Body of pancreas (tissue), 4 donors: ENCODE measurements at regions not wholly inside any gene's neighbourhood (a gene's known extent, or its start where the extent isn't known, plus 50 kb on each side); places are given as distances from the start of the nearest gene placed in this dataset.

Experiments used
- ATAC-seq: fragments of 150-250 bp; one replicate; pipeline ENCODE4 v1.9.1; 2016
- DNase-seq, 4 donors: peaks; one replicate each; pipeline ENCODE4 v3.0.0-alpha.2; 2019
- H3K27ac ChIP-seq, 4 donors: fragments of 200-600 bp; sonication (generic); 1 replicate in 3 of 4; 2 replicates in 1 of 4; pipeline versions ENCODE4 v1.5.1 to v1.6.1; 2016 to 2019; ENCODE audit warnings: mild to moderate bottlenecking in 1 of 4, mixed read lengths in 1 of 4, moderate library complexity in 1 of 4
- H3K27me3 ChIP-seq, 2 donors: fragments of 200-600 bp; sonication (generic); one replicate each; pipeline ENCODE4 v1.6.0; 2016; ENCODE audit warnings: mild to moderate bottlenecking in 1 of 2
- H3K36me3 ChIP-seq, 2 donors: fragments of 200-600 bp; sonication (generic); replicated peaks in 1 of 2; 2 replicates each; pipeline ENCODE4 v1.5.1; 2016; ENCODE audit warnings: low read depth in 2 of 2; ENCODE audit not compliant: insufficient read depth in 1 of 2
- H3K4me1 ChIP-seq: fragments of 200-600 bp; sonication (generic); one replicate; pipeline ENCODE4 v1.6.0; 2016
- H3K4me3 ChIP-seq, 2 donors: fragments of 200-600 bp; sonication (generic); 1 replicate in 1 of 2; 2 replicates in 1 of 2; pipeline ENCODE4 v1.5.1; 2016 to 2019
- H3K9me3 ChIP-seq, 3 donors: fragments of 200-600 bp; sonication (generic); 1 replicate in 2 of 3; 2 replicates in 1 of 3; pipeline ENCODE4 v1.5.1; 2016
- CTCF ChIP-seq, 7 experiments: fragments of 450-650 bp in 4 of 7; fragments of 200-600 bp in 3 of 7; sonication (generic) in 3 of 7; IDR thresholded peaks; one replicate each; pipeline ENCODE4 v1.5.1; 2016 to 2019; ENCODE audit warnings: antibody characterized with exemption in 7 of 7
- POLR2A ChIP-seq, 3 donors: fragments of 450-650 bp; IDR thresholded peaks; one replicate each; pipeline ENCODE4 v1.6.1; 2016; ENCODE audit warnings: antibody characterized with exemption in 3 of 3, mild to moderate bottlenecking in 2 of 3
- WGBS, 2 donors: methylation state at CpG; one replicate each; pipeline ENCODE4 v1.1.5; 2017; 5-methylcytosine and 5-hydroxymethylcytosine counted together
- intact Hi-C: fragments of 100-400 bp; cut with DNase I; formaldehyde crosslinking; loops from one replicate; pipeline ENCODE4 v1.15.1; 2023

- ATAC-seq = no peak
- TF ChIP-seq POLR2A (IDR thresholded peaks at IDR 0.05) = no peak
- TF ChIP-seq CTCF (IDR thresholded peaks at IDR 0.05) = no peak
- no peak overlapping the region for H3K27ac ChIP-seq
- H3K4me3 ChIP-seq = no peak overlapping the region
- H3K27me3 ChIP-seq = no peaks in the 10 kb centered on the region
- WGBS, 2 donors = 67 to 72% methylated on average over 11 of the region's 11 CpGs
- DNase-seq = no peak
- intact Hi-C loops = no loop called here
- H3K4me1 ChIP-seq = no peaks in the 10 kb centered on the region
- no peaks in the 10 kb centered on the region for H3K9me3 ChIP-seq
- no peaks in the 10 kb centered on the region for H3K36me3 ChIP-seq
Observed at GRCh38 chr12:130088504-130088903, 73.8 kb upstream of the FZD10 start.

GRCh38 chr12:130090542-130090941 lies 71.7 kb upstream of the FZD10 start:
- H3K4me1 ChIP-seq = no peaks in the 10 kb centered on the region
- H3K27me3 ChIP-seq = no peaks in the 10 kb centered on the region
- 96 to 97% methylated on average over 2 of the region's 2 CpGs for WGBS, 2 donors
- intact Hi-C loops = no loop called here
- H3K36me3 ChIP-seq = no peaks in the 10 kb centered on the region
- TF ChIP-seq POLR2A (IDR thresholded peaks at IDR 0.05) = no peak
- no peak for TF ChIP-seq CTCF (IDR thresholded peaks at IDR 0.05)
- ATAC-seq = no peak
- no peak for DNase-seq
- no peaks in the 10 kb centered on the region for H3K9me3 ChIP-seq
- no peak overlapping the region for H3K27ac ChIP-seq
- no peak overlapping the region for H3K4me3 ChIP-seq

- no peaks in the 10 kb centered on the region for H3K9me3 ChIP-seq
- DNase-seq (no peak), ATAC-seq (no peak)
- TF ChIP-seq POLR2A (IDR thresholded peaks at IDR 0.05) (no peak), CTCF (IDR thresholded peaks at IDR 0.05) (no peak)
- WGBS, 2 donors = 24 to 26% methylated on average over 8 of the region's 8 CpGs
- no peak overlapping the region for H3K4me3 ChIP-seq
- H3K4me1 ChIP-seq = no peaks in the 10 kb centered on the region
- no peak overlapping the region for H3K27ac ChIP-seq
- intact Hi-C loops = no loop called here
- H3K27me3 ChIP-seq = no peaks in the 10 kb centered on the region
- H3K36me3 ChIP-seq = no peaks in the 10 kb centered on the region
Observed at GRCh38 chr12:130093380-130093779, 68.9 kb upstream of the FZD10 start.

GRCh38 chr12:130097342-130097741 lies 64.9 kb upstream of the FZD10 start:
- Histone ChIP-seq H3K4me1 (no peaks in the 10 kb centered on the region), H3K27ac (no peak overlapping the region), H3K27me3 (no peaks in the 10 kb centered on the region), H3K9me3 (no peaks in the 10 kb centered on the region), H3K4me3 (no peak overlapping the region), H3K36me3 (no peaks in the 10 kb centered on the region)
- WGBS, 2 donors = 64 to 69% methylated on average over 5 to 8 of the region's 8 CpGs
- no peak for ATAC-seq
- TF ChIP-seq POLR2A (IDR thresholded peaks at IDR 0.05) (no peak), CTCF (IDR thresholded peaks at IDR 0.05) (no peak)
- intact Hi-C loops = no loop called here
- DNase-seq = no peak

- WGBS, 2 donors = 23 to 27% methylated on average over 8 of the region's 8 CpGs
- Histone ChIP-seq H3K27me3 (no peaks in the 10 kb centered on the region), H3K4me1 (no peaks in the 10 kb centered on the region), H3K4me3 (no peak overlapping the region), H3K27ac (no peak overlapping the region), H3K9me3 (no peaks in the 10 kb centered on the region), H3K36me3 (no peaks in the 10 kb centered on the region)
- no peak for DNase-seq
- intact Hi-C loops = no loop called here
- ATAC-seq = peak; percentile 42
- TF ChIP-seq POLR2A (IDR thresholded peaks at IDR 0.05) (no peak), CTCF (IDR thresholded peaks at IDR 0.05) (no peak)
Observed at GRCh38 chr12:130097798-130098255, 64.4 kb upstream of the FZD10 start.
